ENCODE measurements at regions not wholly inside any gene's neighbourhood (a gene's known extent, or its start where the extent isn't known, plus 50 kb on each side); places are given as distances from the start of the nearest gene placed in this dataset.
"Not testable (repeated sequence)": the region's sequence is repeated elsewhere in the genome, so short reads cannot be mapped to it uniquely, and the experiment has no call there.

GRCh38 chrX:124181515-124181914, 150.9 kb upstream of the TEX13D start:
- H3K9me3 ChIP-seq (ENCODE audit: low read length); H3K4me3 ChIP-seq (ENCODE audit: low read length); H3K4me1 ChIP-seq (ENCODE audit: insufficient read depth, low read length); H2AFZ ChIP-seq (ENCODE audit: low read depth, low read length); H3K36me3 ChIP-seq (ENCODE audit: insufficient read depth, low read length); H3K27me3 ChIP-seq (ENCODE audit: insufficient read depth, low read length): not testable (repeated sequence)

GRCh38 chrX:124190440-124190839, 142.0 kb upstream of the TEX13D start:
- Histone ChIP-seq H3K4me3 (ENCODE audit: low read length) (no peak overlapping the region), H2AFZ (ENCODE audit: low read depth, low read length) (no peak overlapping the region)

GRCh38 chrX:124194199-124194598, 138.3 kb upstream of the TEX13D start:
- H3K36me3 ChIP-seq (ENCODE audit: insufficient read depth, low read length) = no peaks in the 10 kb centered on the region
- no peaks in the 10 kb centered on the region for H3K4me1 ChIP-seq (ENCODE audit: insufficient read depth, low read length)
- no peaks in the 10 kb centered on the region for H3K27me3 ChIP-seq (ENCODE audit: insufficient read depth, low read length)
- no peaks in the 10 kb centered on the region for H3K9me3 ChIP-seq (ENCODE audit: low read length)
- H3K4me3 ChIP-seq (ENCODE audit: low read length) = no peak overlapping the region
- H2AFZ ChIP-seq (ENCODE audit: low read depth, low read length) = no peak overlapping the region

More at GRCh38 chrX:124190440-124190839, 142.0 kb upstream of the TEX13D start:
- Histone ChIP-seq H3K4me1 (ENCODE audit: insufficient read depth, low read length) (no peaks in the 10 kb centered on the region), H3K27me3 (ENCODE audit: insufficient read depth, low read length) (no peaks in the 10 kb centered on the region), H3K9me3 (ENCODE audit: low read length) (no peaks in the 10 kb centered on the region), H3K36me3 (ENCODE audit: insufficient read depth, low read length) (no peaks in the 10 kb centered on the region)

GRCh38 chrX:124194901-124195300, 137.6 kb upstream of the TEX13D start:
- Histone ChIP-seq H3K4me3 (ENCODE audit: low read length) (no peak overlapping the region), H3K4me1 (ENCODE audit: insufficient read depth, low read length) (no peaks in the 10 kb centered on the region)

GRCh38 chrX:124203311-124203710, 129.1 kb upstream of the TEX13D start:
- no peak overlapping the region for H2AFZ ChIP-seq (ENCODE audit: low read depth, low read length)
- no peaks in the 10 kb centered on the region for H3K4me1 ChIP-seq (ENCODE audit: insufficient read depth, low read length)
- no peaks in the 10 kb centered on the region for H3K27me3 ChIP-seq (ENCODE audit: insufficient read depth, low read length)
- H3K36me3 ChIP-seq (ENCODE audit: insufficient read depth, low read length) = no peaks in the 10 kb centered on the region
- no peak overlapping the region for H3K4me3 ChIP-seq (ENCODE audit: low read length)
- no peaks in the 10 kb centered on the region for H3K9me3 ChIP-seq (ENCODE audit: low read length)

More at GRCh38 chrX:124194901-124195300, 137.6 kb upstream of the TEX13D start:
- Histone ChIP-seq H3K9me3 (ENCODE audit: low read length) (no peaks in the 10 kb centered on the region), H2AFZ (ENCODE audit: low read depth, low read length) (no peak overlapping the region), H3K36me3 (ENCODE audit: insufficient read depth, low read length) (no peaks in the 10 kb centered on the region), H3K27me3 (ENCODE audit: insufficient read depth, low read length) (no peaks in the 10 kb centered on the region)

- Histone ChIP-seq H3K4me3 (ENCODE audit: low read length) (no peak overlapping the region), H3K9me3 (ENCODE audit: low read length) (no peaks in the 10 kb centered on the region), H2AFZ (ENCODE audit: low read depth, low read length) (no peak overlapping the region), H3K4me1 (ENCODE audit: insufficient read depth, low read length) (no peaks in the 10 kb centered on the region), H3K36me3 (ENCODE audit: insufficient read depth, low read length) (no peaks in the 10 kb centered on the region), H3K27me3 (ENCODE audit: insufficient read depth, low read length) (no peaks in the 10 kb centered on the region)
These were observed 123.8 kb upstream of the TEX13D start for GRCh38 chrX:124208660-124209059.

- H3K4me3 ChIP-seq (ENCODE audit: low read length) = no peak overlapping the region
- no peaks in the 10 kb centered on the region for H3K9me3 ChIP-seq (ENCODE audit: low read length)
- H3K27me3 ChIP-seq (ENCODE audit: insufficient read depth, low read length) = no peaks in the 10 kb centered on the region
- no peaks in the 10 kb centered on the region for H3K4me1 ChIP-seq (ENCODE audit: insufficient read depth, low read length)
- no peaks in the 10 kb centered on the region for H3K36me3 ChIP-seq (ENCODE audit: insufficient read depth, low read length)
- H2AFZ ChIP-seq (ENCODE audit: low read depth, low read length) = no peak overlapping the region
These were observed 122.5 kb upstream of the TEX13D start for GRCh38 chrX:124209792-124210576.

GRCh38 chrX:124211312-124211942, 121.0 kb upstream of the TEX13D start:
- Histone ChIP-seq H3K9me3 (ENCODE audit: low read length) (no peaks in the 10 kb centered on the region), H3K4me3 (ENCODE audit: low read length) (no peak overlapping the region), H3K27me3 (ENCODE audit: insufficient read depth, low read length) (no peaks in the 10 kb centered on the region), H3K36me3 (ENCODE audit: insufficient read depth, low read length) (no peaks in the 10 kb centered on the region), H3K4me1 (ENCODE audit: insufficient read depth, low read length) (peaks cover 2% of the 10 kb centered on the region), H2AFZ (ENCODE audit: low read depth, low read length) (no peak overlapping the region)

- H3K4me1 ChIP-seq (ENCODE audit: insufficient read depth, low read length) = peaks cover 11% of the 10 kb centered on the region
- H3K4me3 ChIP-seq (ENCODE audit: low read length) = no peak overlapping the region
- H3K9me3 ChIP-seq (ENCODE audit: low read length) = no peaks in the 10 kb centered on the region
- no peaks in the 10 kb centered on the region for H3K36me3 ChIP-seq (ENCODE audit: insufficient read depth, low read length)
- H3K27me3 ChIP-seq (ENCODE audit: insufficient read depth, low read length) = no peaks in the 10 kb centered on the region
- no peak overlapping the region for H2AFZ ChIP-seq (ENCODE audit: low read depth, low read length)
These were observed 119.8 kb upstream of the TEX13D start for GRCh38 chrX:124212622-124213021.

- H3K9me3 ChIP-seq (ENCODE audit: low read length) = no peaks in the 10 kb centered on the region
These were observed 116.7 kb upstream of the TEX13D start for GRCh38 chrX:124215786-124216185.

GRCh38 chrX:124216396-124217115, 115.9 kb upstream of the TEX13D start:
- H3K4me3 ChIP-seq (ENCODE audit: low read length) = peak overlapping the region; percentile 23
- H3K9me3 ChIP-seq (ENCODE audit: low read length) = no peaks in the 10 kb centered on the region
- H3K27me3 ChIP-seq (ENCODE audit: insufficient read depth, low read length) = no peaks in the 10 kb centered on the region
- no peak overlapping the region for H2AFZ ChIP-seq (ENCODE audit: low read depth, low read length)
- H3K4me1 ChIP-seq (ENCODE audit: insufficient read depth, low read length) = peaks cover 24% of the 10 kb centered on the region
- no peaks in the 10 kb centered on the region for H3K36me3 ChIP-seq (ENCODE audit: insufficient read depth, low read length)

More at GRCh38 chrX:124215786-124216185, 116.7 kb upstream of the TEX13D start:
- Histone ChIP-seq H3K4me1 (ENCODE audit: insufficient read depth, low read length) (peaks cover 24% of the 10 kb centered on the region), H3K27me3 (ENCODE audit: insufficient read depth, low read length) (no peaks in the 10 kb centered on the region), H3K4me3 (ENCODE audit: low read length) (no peak overlapping the region), H3K36me3 (ENCODE audit: insufficient read depth, low read length) (no peaks in the 10 kb centered on the region), H2AFZ (ENCODE audit: low read depth, low read length) (no peak overlapping the region)

- Histone ChIP-seq H3K9me3 (ENCODE audit: low read length) (no peaks in the 10 kb centered on the region), H3K27me3 (ENCODE audit: insufficient read depth, low read length) (no peaks in the 10 kb centered on the region), H3K4me1 (ENCODE audit: insufficient read depth, low read length) (peaks cover 24% of the 10 kb centered on the region), H2AFZ (ENCODE audit: low read depth, low read length) (no peak overlapping the region), H3K36me3 (ENCODE audit: insufficient read depth, low read length) (no peaks in the 10 kb centered on the region), H3K4me3 (ENCODE audit: low read length) (peak overlapping the region; percentile 23)
These were observed 114.9 kb upstream of the TEX13D start for GRCh38 chrX:124217304-124218251.
